Bronchial epithelial cell (primary cell): ENCODE measurements at regions not wholly inside any gene's neighbourhood (a gene's known extent, or its start where the extent isn't known, plus 50 kb on each side); places are given as distances from the start of the nearest gene placed in this dataset.

Source experiments
- DNase-seq: peaks from one replicate; pipeline ENCODE4 v3.0.0-alpha.2; 2010; ENCODE audit warnings: low read depth
- FAIRE-seq: peaks from 2 replicates; lab custom pipeline; 2011; peaks lifted over from hg19 to GRCh38; lab: Jason Lieb, UNC
- H3K27me3 ChIP-seq: 2 replicates; pipeline ENCODE4 v1.5.1; 2011; ENCODE audit warnings: low read length; ENCODE audit not compliant: control insufficient read depth, insufficient read depth
- H3K36me3 ChIP-seq: 2 replicates; pipeline ENCODE4 v1.5.1; 2011; ENCODE audit warnings: low read length; ENCODE audit not compliant: control insufficient read depth, insufficient read depth
- H3K4me3 ChIP-seq: 2 replicates; pipeline ENCODE4 v1.5.1; 2011; ENCODE audit warnings: mild to moderate bottlenecking, low read depth, low read length, control low read depth
- CTCF ChIP-seq: IDR thresholded peaks from 2 replicates; pipeline ENCODE4 v1.5.1; 2011; ENCODE audit warnings: mild to moderate bottlenecking, moderate library complexity, low read length, control low read depth, inconsistent platforms; ENCODE audit not compliant: insufficient read depth, severe bottlenecking

- FAIRE-seq (no peak), DNase-seq (peak; percentile 10)
- Histone ChIP-seq H3K36me3 (no peaks in the 10 kb centered on the region), H3K27me3 (no peaks in the 10 kb centered on the region), H3K4me3 (no peak overlapping the region)
- TF ChIP-seq CTCF: no peak
These were observed 370.6 kb upstream of the UBE2E3 start for GRCh38 chr2:180609626-180610340.

GRCh38 chr2:180607514-180608049 is 372.8 kb upstream of the UBE2E3 start:
- Histone ChIP-seq H3K4me3 (no peak overlapping the region), H3K36me3 (no peaks in the 10 kb centered on the region), H3K27me3 (no peaks in the 10 kb centered on the region)
- FAIRE-seq (no peak), DNase-seq (no peak)
- TF ChIP-seq CTCF: no peak

- TF ChIP-seq CTCF: peak; percentile 41
- Histone ChIP-seq H3K36me3 (no peaks in the 10 kb centered on the region), H3K4me3 (no peak overlapping the region), H3K27me3 (no peaks in the 10 kb centered on the region)
- no peak for FAIRE-seq
- DNase-seq: peak; percentile 46
These were observed 376.3 kb upstream of the UBE2E3 start for GRCh38 chr2:180604077-180604476.

- Histone ChIP-seq H3K36me3 (no peaks in the 10 kb centered on the region), H3K27me3 (no peaks in the 10 kb centered on the region), H3K4me3 (no peak overlapping the region)
- FAIRE-seq: no peak
- no peak for TF ChIP-seq CTCF
- DNase-seq: no peak
These were observed 379.4 kb upstream of the UBE2E3 start for GRCh38 chr2:180601016-180601415.

GRCh38 chr2:180599804-180600203 is 380.6 kb upstream of the UBE2E3 start:
- H3K36me3 ChIP-seq: no peaks in the 10 kb centered on the region
- no peak for TF ChIP-seq CTCF
- FAIRE-seq: no peak
- no peak for DNase-seq
- no peaks in the 10 kb centered on the region for H3K27me3 ChIP-seq
- H3K4me3 ChIP-seq: no peak overlapping the region
